A549 (cell line): ENCODE measurements at regions not wholly inside any gene's neighbourhood (a gene's known extent, or its start where the extent isn't known, plus 50 kb on each side); places are given as distances from the start of the nearest gene placed in this dataset.

Experiments used
- CTCF ChIP-seq: fragments of >200 bp; sonication (Bioruptor Twin); formaldehyde crosslinking; IDR thresholded peaks from 3 replicates; pipeline ENCODE4 v1.5.1; 2016
- ESRRA ChIP-seq: fragments of 150-350 bp; IDR thresholded peaks from 2 replicates; pipeline ENCODE4 v1.6.1; 2014; ENCODE audit warnings: mild to moderate bottlenecking, low read length, borderline replicate concordance
- PBX3 ChIP-seq: IDR thresholded peaks from 2 replicates; pipeline ENCODE4 v1.6.1; 2012
- RFX5 ChIP-seq: fragments of 450-650 bp; IDR thresholded peaks from 2 replicates; pipeline ENCODE4 v1.7.1; 2014; ENCODE audit warnings: antibody characterized with exemption, mild to moderate bottlenecking, moderate library complexity
- USF2 ChIP-seq: fragments of 450-650 bp; IDR thresholded peaks from 2 replicates; pipeline ENCODE4 v1.6.1; 2014; ENCODE audit warnings: antibody characterized with exemption
- ZSCAN20 ChIP-seq: fragments of 250-450 bp; sonication (Bioruptor Pico); IDR thresholded peaks from 2 replicates; pipeline ENCODE4 v1.8.0; 2022; ENCODE audit warnings: mild to moderate bottlenecking, moderate library complexity

- TF ChIP-seq PBX3 (no peak), ESRRA (no peak), USF2 (no peak), CTCF (no peak), ZSCAN20 (CRISPR knock-in tag) (no peak), RFX5 (no peak)
These were observed 360.5 kb upstream of the RGPD4 start for GRCh38 chr2:107466241-107466640.
